ENCODE measurements at regions not wholly inside any gene's neighbourhood (a gene's known extent, or its start where the extent isn't known, plus 50 kb on each side); places are given as distances from the start of the nearest gene placed in this dataset.

- Histone ChIP-seq H4K5ac (ENCODE audit: low read depth, low read length) (no peak overlapping the region), H3K36me3 (ENCODE audit: control insufficient read depth, insufficient read depth, low read length) (no peaks in the 10 kb centered on the region), H2BK15ac (ENCODE audit: low read depth, low read length) (no peak overlapping the region), H2BK20ac (ENCODE audit: low read depth, low read length) (no peak overlapping the region), H3K9me3 (ENCODE audit: control insufficient read depth, insufficient read depth, low read length) (no peaks in the 10 kb centered on the region), H3K4ac (ENCODE audit: low read depth, low read length) (no peak overlapping the region), H3K9ac (ENCODE audit: low read depth, low read length) (no peak overlapping the region), H2BK5ac (ENCODE audit: low read depth, low read length, poor library complexity, severe bottlenecking) (no peak overlapping the region), H3K23ac (ENCODE audit: low read depth, low read length) (no peak overlapping the region), H3K79me1 (ENCODE audit: low read depth in 1 of 2, low read length in 2 of 2) (no peaks in the 10 kb centered on the region), H4K8ac (ENCODE audit: low read depth in 2 of 2, low read length in 2 of 2) (no peak overlapping the region), H4K91ac (ENCODE audit: insufficient read depth, low read depth, low read length) (no peak overlapping the region), H2AFZ (replicated peaks; ENCODE audit: low read length, poor library complexity) (no peak overlapping the region), H3K56ac (ENCODE audit: extremely low read depth, insufficient read depth, low read length) (no peak overlapping the region), H3K27ac (ENCODE audit: insufficient read depth, low read length) (no peak overlapping the region), H2AK9ac (replicated peaks; ENCODE audit: low read depth, low read length, poor library complexity) (no peak overlapping the region), H3K18ac (ENCODE audit: low read depth, low read length) (no peak overlapping the region), H2AK5ac (ENCODE audit: low read depth, low read length) (no peak overlapping the region), H3K9me1 (ENCODE audit: insufficient read depth, low read length) (no peaks in the 10 kb centered on the region), H3K4me2 (ENCODE audit: low read depth, low read length) (no peak overlapping the region), H3K14ac (replicated peaks; ENCODE audit: low read depth, low read length) (no peak overlapping the region), H4K20me1 (ENCODE audit: insufficient read depth, low read length) (no peaks in the 10 kb centered on the region), H3K27me3 (ENCODE audit: control insufficient read depth, insufficient read depth, low read length) (no peaks in the 10 kb centered on the region), H2BK120ac (ENCODE audit: low read depth, low read length) (no peak overlapping the region), H3K4me1 (ENCODE audit: control insufficient read depth, insufficient read depth, low read length) (no peaks in the 10 kb centered on the region), H3K4me3 (ENCODE audit: insufficient read depth, low read depth, low read length) (no peak overlapping the region)
- TF ChIP-seq RAD21 (IDR thresholded peaks at IDR 0.05; ENCODE audit: low read length) = no peak
- no peak for TF ChIP-seq SMC3 (IDR thresholded peaks at IDR 0.05; ENCODE audit: low read depth, low read length)
- TF ChIP-seq USF2 (IDR thresholded peaks at IDR 0.05; ENCODE audit: low read depth, low read length) = no peak
- no peak for TF ChIP-seq FOS (IDR thresholded peaks at IDR 0.05; ENCODE audit: low read depth, low read length)
- no peak for TF ChIP-seq MAFK (IDR thresholded peaks at IDR 0.05; ENCODE audit: low read depth, low read length)
- TF ChIP-seq CEBPB (IDR thresholded peaks at IDR 0.05; ENCODE audit: low read depth, low read length) = no peak
- TF ChIP-seq ELK1 (IDR thresholded peaks at IDR 0.05; ENCODE audit: borderline replicate concordance, low read depth, low read length) = no peak
- TF ChIP-seq CTCF (conservative IDR thresholded peaks at IDR 0.05; ENCODE audit: low read depth, low read length) = no peak
- TF ChIP-seq MXI1 (IDR thresholded peaks at IDR 0.05; ENCODE audit: borderline replicate concordance, low read depth, low read length) = no peak
- no TSS peak for BruUV-seq (replicated peaks)
- ChIA-PET POLR2A (ENCODE audit: unreplicated experiment) (no interaction called here), CTCF (no interaction called here)
- in situ Hi-C loops (cut with MboI; ENCODE audit: low sequenced_read_pairs) = no loop called here
- dilution Hi-C loops (cut with HindIII; ENCODE audit: low sequenced_read_pairs, unreplicated experiment) = no loop called here
- no peak for ATAC-seq (ENCODE audit: low read depth)
- intact Hi-C loops (cut with micrococcal nuclease) = no loop called here
- no peak for DNase-seq
These were observed 88.0 kb upstream of the MAGEB18 start for GRCh38 chrX:26050099-26050498.

Data from IMR-90 (cell line).